K562 (cell line): ENCODE measurements at regions not wholly inside any gene's neighbourhood (a gene's known extent, or its start where the extent isn't known, plus 50 kb on each side); places are given as distances from the start of the nearest gene placed in this dataset.
"Not testable (repeated sequence)": the region's sequence is repeated elsewhere in the genome, so short reads cannot be mapped to it uniquely, and the experiment has no call there.

ENCODE experiments used
- ATAC-seq: fragments of 200-7000 bp; cut with Tn5 transposase; 3 replicates; pipeline ENCODE4 v1.9.1; 2020; ENCODE audit warnings: moderate library complexity
- BruUV-seq: library from RNA; stranded (reverse); fragments of 400-500 nt; replicated peaks from 2 replicates; lab custom pipeline; 2021; lab: Mats Ljungman, UMichigan
- CTCF ChIA-PET: fragments of 300-600 bp; formaldehyde crosslinking; extraction: SDS; loops from one replicate; lab custom pipeline; 2021; ENCODE audit warnings: low intra/inter-chr PET ratio; lab: Yijun Ruan, JAX
- POLR2A ChIA-PET: fragments of 300-600, 350-650 bp; sonication (Branson Sonifier 250); formaldehyde crosslinking; extraction: SDS; loops from one replicate; lab custom pipeline; 2021; ENCODE audit warnings: antibody characterized with exemption, inconsistent platforms; lab: Yijun Ruan, JAX
- DNase-seq, 4 experiments: peaks; one replicate each; pipeline versions ENCODE4 v3.0.0 to v3.0.0-alpha.2; 2011 to 2018; ENCODE audit warnings: low spot score in 3 of 4, mixed read lengths in 3 of 4; ENCODE audit errors: extremely low read depth in 1 of 4
- FAIRE-seq: peaks from 2 replicates; lab custom pipeline; 2011; peaks lifted over from hg19 to GRCh38; lab: Jason Lieb, UNC
- H2AFZ ChIP-seq: 2 replicates; pipeline ENCODE4 v1.6.0; 2011; ENCODE audit warnings: low read depth, low read length, control low read depth, inconsistent platforms
- H3K27ac ChIP-seq: fragments of 200-600 bp; 3 replicates; pipeline ENCODE4 v1.8.0; 2011; ENCODE audit warnings: low read depth, mild to moderate bottlenecking, control low read depth, inconsistent platforms, low read length, moderate library complexity, mixed read lengths; ENCODE audit errors: extremely low read depth
- H3K27me3 ChIP-seq, 2 experiments: fragments of 300-600 bp in 1 of 2; 2 replicates in 1 of 2; 3 replicates in 1 of 2; pipeline versions ENCODE4 v1.6.0 to v1.8.0; 2011; ENCODE audit warnings: inconsistent platforms in 2 of 2, low read length in 2 of 2, mild to moderate bottlenecking in 1 of 2, mixed read lengths in 1 of 2, moderate library complexity in 1 of 2; ENCODE audit not compliant: control insufficient read depth in 2 of 2, insufficient read depth in 2 of 2
- H3K36me3 ChIP-seq: fragments of 300-600 bp; 3 replicates; pipeline ENCODE4 v1.8.0; 2011; ENCODE audit warnings: mild to moderate bottlenecking, low read length, inconsistent platforms; ENCODE audit not compliant: control insufficient read depth, insufficient read depth
- H3K4me1 ChIP-seq, 2 experiments: fragments of 200-600 bp in 1 of 2; replicated peaks in 1 of 2; 2 replicates in 1 of 2; 3 replicates in 1 of 2; pipeline versions ENCODE4 v1.5.1 to v1.8.0; 2011; ENCODE audit warnings: inconsistent platforms in 2 of 2, low read length in 2 of 2, mild to moderate bottlenecking in 1 of 2, mixed read lengths in 1 of 2, moderate library complexity in 1 of 2; ENCODE audit not compliant: control insufficient read depth in 2 of 2, insufficient read depth in 2 of 2
- H3K4me2 ChIP-seq: 2 replicates; pipeline ENCODE4 v1.6.1; 2011; ENCODE audit warnings: low read length, control low read depth, inconsistent platforms, mixed read lengths; ENCODE audit not compliant: insufficient read depth
- H3K4me3 ChIP-seq: fragments of 200-600 bp; sonication (generic), shearing (Covaris generic); 2 replicates; pipeline ENCODE4 v1.5.1; 2016; ENCODE audit warnings: control low read depth, inconsistent platforms
- H3K79me2 ChIP-seq: fragments of 200-600 bp; 3 replicates; pipeline ENCODE4 v1.8.0; 2011; ENCODE audit warnings: low read length, inconsistent platforms; ENCODE audit not compliant: control insufficient read depth, insufficient read depth
- H3K9ac ChIP-seq, 2 experiments: 2 replicates each; pipeline versions ENCODE4 v1.6.0 to v1.6.1; 2011; ENCODE audit warnings: low read depth in 2 of 2, low read length in 2 of 2, control low read depth in 1 of 2, inconsistent platforms in 1 of 2, mild to moderate bottlenecking in 1 of 2, mixed read lengths in 1 of 2; ENCODE audit not compliant: insufficient read depth in 1 of 2
- H3K9me1 ChIP-seq: one replicate; pipeline ENCODE4 v1.6.0; 2011; ENCODE audit warnings: inconsistent platforms, mild to moderate bottlenecking, low read length, moderate library complexity; ENCODE audit not compliant: control insufficient read depth, insufficient read depth
- H3K9me3 ChIP-seq: replicated peaks from 2 replicates; pipeline ENCODE4 v1.5.1; 2011; ENCODE audit warnings: low read depth, low read length, inconsistent platforms; ENCODE audit not compliant: control insufficient read depth, insufficient read depth
- H4K20me1 ChIP-seq: replicated peaks from 2 replicates; pipeline ENCODE4 v1.6.1; 2011; ENCODE audit warnings: low read length, inconsistent platforms, mixed read lengths; ENCODE audit not compliant: control insufficient read depth, insufficient read depth
- WGBS: fragments of 100-300 bp; shearing (Covaris generic); methylation state at CpG from one replicate; pipeline ENCODE4 v1.1.6; 2016; ENCODE audit warnings: low coverage, mixed read lengths; ENCODE audit not compliant: insufficient coverage; ENCODE audit errors: missing lambda C conversion rate; 5-methylcytosine and 5-hydroxymethylcytosine counted together
- in situ Hi-C: fragments of 300-500 bp; cut with MboI; formaldehyde crosslinking; loops from 4 replicates; pipeline ENCODE4 v1.15.0; 2018; ENCODE audit warnings: inconsistent platforms, mixed read lengths
- intact Hi-C: fragments of 100-400 bp; cut with micrococcal nuclease; formaldehyde crosslinking; loops from 2 replicates; pipeline ENCODE4 v1.14.2; 2022

DNA sequence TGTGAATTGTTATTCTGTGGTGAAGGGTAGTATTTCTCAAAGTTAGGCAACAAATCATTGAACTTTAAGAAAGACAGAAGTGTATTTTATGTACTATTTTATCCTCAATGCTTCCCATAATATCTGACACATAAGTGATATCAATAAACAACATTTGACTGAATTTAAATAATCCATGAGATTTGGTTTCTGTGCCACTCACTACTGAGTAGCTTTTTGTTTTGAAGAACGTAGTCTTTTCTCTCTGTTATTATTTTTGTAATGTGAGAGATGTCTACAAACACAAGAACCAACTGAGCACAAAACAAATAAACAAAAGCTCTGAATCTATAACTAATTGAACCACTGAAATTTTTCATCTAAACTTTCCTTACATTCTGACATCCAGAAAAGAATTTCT lies 401.2 kb downstream of the CHL1 start:
- FAIRE-seq, in situ Hi-C loops, H3K27me3 ChIP-seq, H3K4me1 ChIP-seq, BruUV-seq, H2AFZ ChIP-seq, H3K9ac ChIP-seq, H3K36me3 ChIP-seq, intact Hi-C loops, DNase-seq, H3K9me1 ChIP-seq, H3K79me2 ChIP-seq, H3K9me3 ChIP-seq, ATAC-seq, H3K4me3 ChIP-seq, CTCF ChIA-PET, H3K4me2 ChIP-seq, H4K20me1 ChIP-seq, H3K27ac ChIP-seq, POLR2A ChIA-PET: not testable (repeated sequence)
- WGBS: 0% methylated on average over 1 of the region's 1 CpG

DNA sequence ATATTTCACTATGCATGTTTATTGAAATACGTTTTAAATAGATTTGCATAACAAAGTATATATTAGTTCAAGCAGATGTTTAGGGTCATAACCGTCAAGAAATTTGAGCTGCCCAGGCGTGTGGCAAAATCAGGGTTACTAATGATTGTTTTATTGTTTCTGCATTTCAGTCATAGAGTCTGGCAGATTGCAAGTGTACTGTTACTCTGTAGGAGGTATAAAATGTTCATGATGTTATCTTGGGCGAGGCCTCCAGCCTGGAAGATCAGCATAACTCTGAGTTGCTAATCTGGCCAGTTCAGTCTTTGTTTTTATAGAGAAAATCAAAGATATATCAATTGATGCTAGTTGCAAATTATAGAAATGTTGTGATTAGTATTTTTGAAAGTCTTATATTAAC lies 410.9 kb downstream of the CHL1 start:
- FAIRE-seq, H3K36me3 ChIP-seq, H3K27ac ChIP-seq, H3K79me2 ChIP-seq, H3K9me3 ChIP-seq, H2AFZ ChIP-seq, H3K27me3 ChIP-seq, H3K4me3 ChIP-seq, H3K4me2 ChIP-seq, POLR2A ChIA-PET, intact Hi-C loops, BruUV-seq, CTCF ChIA-PET, ATAC-seq, H3K4me1 ChIP-seq, H3K9me1 ChIP-seq, H3K9ac ChIP-seq, in situ Hi-C loops, H4K20me1 ChIP-seq, DNase-seq: not testable (repeated sequence)
- 0% methylated on average over 3 of the region's 4 CpGs for WGBS
